Left lung (tissue), 4 donors: ENCODE measurements at regions not wholly inside any gene's neighbourhood (a gene's known extent, or its start where the extent isn't known, plus 50 kb on each side); places are given as distances from the start of the nearest gene placed in this dataset.
A peak's percentile ranks its signal among the peaks of the same experiment; 100 is the strongest.
"Not testable (repeated sequence)": the region's sequence is repeated elsewhere in the genome, so short reads cannot be mapped to it uniquely, and the experiment has no call there.

Source experiments
- ATAC-seq: fragments of 200-7000 bp; cut with Tn5 transposase; one replicate; pipeline ENCODE4 v1.9.1; 2020; ENCODE audit warnings: moderate library complexity
- DNase-seq, 4 donors: peaks; one replicate each; pipeline ENCODE4 v3.0.0-alpha.2; 2013 to 2020
- H3K27ac ChIP-seq, 2 donors: fragments of 200-600 bp; sonication (generic) in 1 of 2; one replicate each; pipeline versions ENCODE4 v1.5.0 to v1.8.0; 2020 to 2021
- H3K27me3 ChIP-seq, 2 donors: fragments of 200-600 bp; sonication (generic) in 1 of 2; one replicate each; pipeline versions ENCODE4 v1.5.0 to v1.8.0; 2020 to 2021
- H3K36me3 ChIP-seq, 2 donors: fragments of 200-600 bp; sonication (generic) in 1 of 2; one replicate each; pipeline versions ENCODE4 v1.5.0 to v1.8.0; 2020 to 2021
- H3K4me1 ChIP-seq, 2 donors: fragments of 200-600 bp; one replicate each; pipeline ENCODE4 v1.8.0; 2021
- H3K4me3 ChIP-seq, 2 donors: fragments of 200-600 bp; sonication (generic) in 1 of 2; one replicate each; pipeline versions ENCODE4 v1.5.0 to v1.8.0; 2020 to 2021; ENCODE audit warnings: mild to moderate bottlenecking in 1 of 2
- H3K9me3 ChIP-seq, 2 donors: fragments of 200-600 bp; sonication (generic) in 1 of 2; one replicate each; pipeline versions ENCODE4 v1.5.0 to v1.8.0; 2020 to 2021
- CTCF ChIP-seq, 2 donors: fragments of 200-600 bp; sonication (generic) in 1 of 2; IDR thresholded peaks; one replicate each; pipeline versions ENCODE4 v1.5.0 to v1.8.0; 2021; ENCODE audit warnings: antibody characterized with exemption in 2 of 2
- intact Hi-C, 2 donors: fragments of 100-400 bp; cut with DNase I; formaldehyde crosslinking; loops; one replicate each; pipeline versions ENCODE4 v1.11.2 to v1.14.2; 2022
- donor health status: DM: no; HTN: yes; CAD: no.
- donor health status: DM: no; HTN: no; CAD: no.

GRCh38 chr17:14582996-14583395, 282.1 kb downstream of the HS3ST3B1 start:
- DNase-seq (no peak), ATAC-seq (no peak)
- Histone ChIP-seq H3K4me3 (no peak overlapping the region), H3K27ac (no peak overlapping the region), H3K9me3 (no peaks in the 10 kb centered on the region), H3K4me1 (no peaks in the 10 kb centered on the region), H3K27me3 (no peaks in the 10 kb centered on the region), H3K36me3 (no peaks in the 10 kb centered on the region)
- intact Hi-C loops: no loop called here
- no peak for TF ChIP-seq CTCF (IDR thresholded peaks at IDR 0.05)

GRCh38 chr17:14581186-14581830, 280.4 kb downstream of the HS3ST3B1 start:
- TF ChIP-seq CTCF (IDR thresholded peaks at IDR 0.05): no peak
- no peaks in the 10 kb centered on the region for H3K9me3 ChIP-seq
- ATAC-seq (no peak), DNase-seq (no peak)
- no peak overlapping the region for H3K27ac ChIP-seq
- intact Hi-C loops: no loop called here
- H3K4me1 ChIP-seq: no peaks in the 10 kb centered on the region
- H3K4me3 ChIP-seq: no peak overlapping the region
- H3K27me3 ChIP-seq: no peaks in the 10 kb centered on the region
- no peaks in the 10 kb centered on the region for H3K36me3 ChIP-seq

- no peak for ATAC-seq
- no peak overlapping the region for H3K27ac ChIP-seq
- intact Hi-C loops: no loop called here
- H3K4me1 ChIP-seq: no peaks in the 10 kb centered on the region
- H3K9me3 ChIP-seq: no peaks in the 10 kb centered on the region
- no peaks in the 10 kb centered on the region for H3K36me3 ChIP-seq
- no peaks in the 10 kb centered on the region for H3K27me3 ChIP-seq
- no peak for TF ChIP-seq CTCF (IDR thresholded peaks at IDR 0.05)
- DNase-seq: no peak
- H3K4me3 ChIP-seq: no peak overlapping the region
Measured at GRCh38 chr17:14580499-14580898, 279.6 kb downstream of the HS3ST3B1 start.

- Histone ChIP-seq H3K36me3 (no peaks in the 10 kb centered on the region), H3K27ac (no peak overlapping the region), H3K4me3 (no peak overlapping the region), H3K27me3 (no peaks in the 10 kb centered on the region), H3K9me3 (no peaks in the 10 kb centered on the region), H3K4me1 (no peaks in the 10 kb centered on the region)
- ATAC-seq (no peak), DNase-seq (no peak)
- intact Hi-C loops: no loop called here
- no peak for TF ChIP-seq CTCF (IDR thresholded peaks at IDR 0.05)
Measured at GRCh38 chr17:14579716-14580115, 278.8 kb downstream of the HS3ST3B1 start.

GRCh38 chr17:14575471-14575953, 274.6 kb downstream of the HS3ST3B1 start:
- intact Hi-C loops: no loop called here
- Histone ChIP-seq H3K36me3 (no peaks in the 10 kb centered on the region), H3K27me3 (no peaks in the 10 kb centered on the region), H3K4me1 (no peaks in the 10 kb centered on the region), H3K4me3 (no peak overlapping the region), H3K27ac (no peak overlapping the region), H3K9me3 (no peaks in the 10 kb centered on the region)
- no peak for TF ChIP-seq CTCF (IDR thresholded peaks at IDR 0.05)
- peak in 2 of 4 donors; percentile 79 to 91 for DNase-seq
- ATAC-seq: peak; percentile 15

- H3K36me3 ChIP-seq, H3K27me3 ChIP-seq, ATAC-seq, H3K27ac ChIP-seq, intact Hi-C loops, DNase-seq, H3K4me1 ChIP-seq, H3K4me3 ChIP-seq, H3K9me3 ChIP-seq: not testable (repeated sequence)
Measured at GRCh38 chr17:14560325-14560724, 259.4 kb downstream of the HS3ST3B1 start.
